AG20443 (cell line): ENCODE measurements at regions not wholly inside any gene's neighbourhood (a gene's known extent, or its start where the extent isn't known, plus 50 kb on each side); places are given as distances from the start of the nearest gene placed in this dataset.

Experiments
- DNase-seq: peaks from one replicate; pipeline ENCODE4 v3.0.0; 2012; ENCODE audit warnings: low spot score, mixed read lengths

DNA sequence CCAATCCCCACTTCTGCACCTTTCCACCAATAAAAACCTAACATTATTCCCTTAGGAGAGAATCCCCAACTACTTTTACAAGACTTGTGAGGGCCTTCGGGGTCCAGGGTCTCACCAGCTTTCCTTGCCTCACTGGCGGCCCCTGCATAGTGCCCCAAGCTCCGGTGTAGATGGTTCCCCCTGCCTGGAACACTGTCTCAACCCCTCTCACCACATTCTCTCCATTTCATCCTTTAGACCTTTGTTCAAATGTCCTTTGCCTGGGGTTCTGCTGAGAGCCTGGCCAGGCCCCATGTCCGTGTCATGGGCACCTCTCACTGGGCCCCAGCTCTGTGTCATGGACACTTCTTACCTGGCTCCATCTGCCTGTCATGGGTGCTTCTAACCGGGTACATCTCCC is 64.5 kb upstream of the SORCS3 start:
- DNase-seq: no peak

DNA sequence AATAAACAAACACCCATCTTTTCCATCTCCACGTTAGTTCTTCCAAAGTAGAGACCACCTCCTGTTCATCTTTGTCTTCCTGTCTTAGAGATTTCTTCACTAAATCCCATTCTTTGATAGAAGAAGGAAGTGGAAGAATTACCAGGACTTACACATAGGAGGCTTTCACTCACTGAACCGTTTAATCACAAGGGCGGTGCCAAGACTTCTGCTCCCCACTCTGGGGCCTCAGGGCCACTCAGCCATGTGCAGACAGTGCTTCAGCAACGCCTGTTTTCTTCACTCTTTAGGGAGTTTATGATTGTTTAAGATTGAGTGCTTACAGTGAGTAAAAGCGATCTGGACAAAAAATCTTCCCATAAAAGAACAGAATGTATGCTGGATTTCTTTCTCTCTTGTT is 63.9 kb upstream of the SORCS3 start:
- DNase-seq: no peak

DNA sequence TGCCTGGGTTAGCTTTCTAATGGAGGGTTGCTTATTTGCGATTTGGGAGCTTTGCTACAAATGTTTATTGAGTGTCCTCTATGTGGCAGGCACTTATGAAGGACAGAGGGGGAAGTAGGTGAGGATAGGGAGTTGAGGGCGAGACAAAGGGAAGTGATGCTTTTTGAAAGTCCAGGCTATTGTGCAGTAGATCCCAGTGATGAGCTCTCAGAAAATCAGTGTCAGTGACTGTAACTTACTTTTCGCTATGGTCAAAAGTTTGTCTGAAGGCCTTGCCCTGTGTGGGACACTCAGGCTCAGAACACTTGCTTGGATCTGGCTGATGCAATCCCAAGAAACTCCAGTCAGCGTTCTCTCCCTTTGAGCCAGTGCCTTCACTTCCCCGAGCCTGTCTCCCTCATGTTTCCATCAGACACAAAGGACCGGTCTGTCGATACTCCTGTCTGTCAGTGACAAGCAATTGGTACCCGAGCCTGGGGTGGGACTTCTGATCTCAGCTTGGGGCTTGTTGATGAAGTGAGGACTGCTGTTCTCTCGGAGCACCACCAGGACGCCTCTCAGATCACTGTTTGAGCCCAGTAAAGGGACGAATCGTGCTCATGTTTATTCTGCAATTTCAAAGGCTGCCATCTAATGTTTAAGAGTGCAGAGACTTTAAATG is 63.1 kb upstream of the SORCS3 start:
- DNase-seq: no peak

- DNase-seq: no peak
Measured at GRCh38 chr10:104578671-104579070, 62.4 kb upstream of the SORCS3 start.

DNA sequence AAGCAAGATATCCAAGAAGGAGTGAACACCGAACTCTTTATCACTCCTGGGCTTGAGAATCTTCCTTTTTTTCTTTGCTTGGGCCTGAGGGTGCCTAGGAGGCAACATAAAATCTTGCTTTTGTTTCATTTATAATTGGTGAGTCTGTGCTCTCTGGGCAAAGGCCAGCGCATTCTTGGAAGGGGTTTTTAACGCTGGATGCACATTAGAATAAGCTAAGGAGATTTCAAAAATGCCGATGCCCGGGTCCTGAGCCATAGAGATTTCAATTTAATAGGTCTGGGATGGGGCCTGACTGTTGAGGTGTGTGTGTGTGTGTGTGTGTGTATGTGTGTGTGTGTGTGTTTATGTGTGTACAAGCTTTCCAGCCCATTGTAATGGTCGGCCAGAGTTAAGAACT is 62.0 kb upstream of the SORCS3 start:
- DNase-seq: no peak

DNA sequence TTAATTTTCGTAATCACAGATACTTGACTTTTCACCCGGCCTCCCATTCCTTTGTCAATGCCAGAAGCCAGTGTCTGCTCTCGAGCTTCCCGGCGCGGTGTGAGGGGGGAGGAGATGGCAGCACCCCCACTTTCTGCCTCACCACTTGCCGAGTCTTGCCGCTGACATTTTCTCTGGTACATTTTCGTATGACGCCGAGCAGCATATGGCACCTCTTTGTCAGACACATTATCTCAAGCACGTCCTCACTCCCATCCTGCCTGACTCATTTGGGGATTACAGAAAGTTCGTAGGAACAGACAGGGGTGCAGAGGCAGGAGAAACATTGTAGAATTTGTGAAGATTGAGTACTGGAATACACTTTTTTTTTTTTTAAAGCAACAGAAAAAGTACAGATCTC is 60.8 kb upstream of the SORCS3 start:
- DNase-seq: peak; percentile 33

- DNase-seq: peak; percentile 87
Measured at GRCh38 chr10:104580774-104581675, 60.1 kb upstream of the SORCS3 start.

- DNase-seq: peak; percentile 61
Measured at GRCh38 chr10:104581884-104582601, 59.0 kb upstream of the SORCS3 start.

- no peak for DNase-seq
Measured at GRCh38 chr10:104582602-104582951, 58.5 kb upstream of the SORCS3 start.

DNA sequence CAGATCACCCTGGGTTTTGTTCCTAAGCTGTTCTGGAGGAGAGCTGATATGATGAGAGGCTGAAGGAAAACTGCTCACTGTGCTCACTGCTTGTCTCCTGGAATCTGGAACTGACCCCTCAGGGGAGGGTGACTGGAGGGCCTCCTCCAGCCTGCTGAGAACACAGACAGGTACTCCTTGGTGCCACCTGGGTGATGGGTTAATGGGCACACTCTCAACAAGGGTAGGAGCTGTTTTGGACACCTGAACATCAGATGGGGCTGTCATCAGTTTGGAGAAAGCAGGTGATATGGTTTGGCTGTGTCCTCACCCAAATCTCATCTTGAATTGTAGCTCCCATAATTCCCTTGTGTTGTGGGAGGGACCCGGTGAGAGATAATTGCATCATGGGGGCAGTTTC is 58.1 kb upstream of the SORCS3 start:
- no peak for DNase-seq

- DNase-seq: no peak
Measured at GRCh38 chr10:104584541-104584940, 56.5 kb upstream of the SORCS3 start.

- no peak for DNase-seq
Measured at GRCh38 chr10:104587751-104588150, 53.3 kb upstream of the SORCS3 start.

DNA sequence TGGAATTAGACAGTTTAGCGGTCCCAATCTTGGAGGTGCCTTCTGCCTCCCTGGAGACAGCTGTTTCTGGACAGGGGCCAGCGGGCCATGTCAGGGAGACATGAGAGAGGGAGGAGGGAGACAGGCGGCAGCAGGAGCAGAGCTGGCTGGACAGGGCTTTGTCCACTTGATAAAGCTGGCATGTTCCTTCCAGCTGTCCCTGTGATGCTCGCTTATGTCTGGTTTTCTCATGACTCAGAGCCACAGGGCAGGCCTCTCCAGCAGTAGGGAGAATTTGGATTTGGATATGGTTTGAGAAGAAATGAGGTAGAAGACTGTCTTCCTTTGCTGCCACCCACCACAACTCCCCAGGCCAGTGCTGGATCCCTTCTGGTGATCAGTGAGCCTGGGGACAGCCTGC is 51.7 kb upstream of the SORCS3 start:
- DNase-seq: peak; percentile 63

DNA sequence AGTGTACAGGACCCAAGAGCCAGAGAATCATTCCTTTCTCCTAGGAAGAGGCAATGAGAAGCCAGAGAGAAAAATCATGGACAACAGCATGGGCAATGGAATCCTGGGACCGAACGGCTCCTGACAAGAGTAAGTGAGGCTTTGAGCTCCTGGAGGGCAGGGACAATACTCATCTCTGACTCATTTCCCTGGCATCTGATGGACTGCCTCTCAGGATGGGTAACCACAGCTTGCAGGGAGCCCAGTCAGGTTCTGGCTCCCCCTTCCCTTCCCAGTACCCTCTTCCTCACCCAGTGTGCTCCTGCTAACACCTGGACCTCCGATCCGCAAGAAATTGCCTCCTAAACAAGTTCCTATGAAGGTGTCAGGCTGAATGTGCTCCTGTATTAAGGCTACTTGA is 51.2 kb upstream of the SORCS3 start:
- peak; percentile 79 for DNase-seq
